ENCODE measurements at regions not wholly inside any gene's neighbourhood (a gene's known extent, or its start where the extent isn't known, plus 50 kb on each side); places are given as distances from the start of the nearest gene placed in this dataset.
A peak's percentile ranks its signal among the peaks of the same experiment; 100 is the strongest.

- FAIRE-seq (no peak), DNase-seq (ENCODE audit: insufficient read length, low spot score) (no peak)
Measured at GRCh38 chr6:113742342-113742741, 114.8 kb upstream of the MARCKS start.

GRCh38 chr6:113744861-113745260, 112.3 kb upstream of the MARCKS start:
- DNase-seq (ENCODE audit: insufficient read length, low spot score) (no peak), FAIRE-seq (no peak)
- TF ChIP-seq POLR2A (IDR thresholded peaks at IDR 0.05; ENCODE audit: low read depth, low read length): no peak

More at GRCh38 chr6:113742342-113742741, 114.8 kb upstream of the MARCKS start:
- no peak for TF ChIP-seq POLR2A (IDR thresholded peaks at IDR 0.05; ENCODE audit: low read depth, low read length)

- FAIRE-seq (no peak), DNase-seq (ENCODE audit: insufficient read length, low spot score) (no peak)
- no peak for TF ChIP-seq POLR2A (IDR thresholded peaks at IDR 0.05; ENCODE audit: low read depth, low read length)
Measured at GRCh38 chr6:113750151-113750855, 106.8 kb upstream of the MARCKS start.

GRCh38 chr6:113754291-113754690, 102.9 kb upstream of the MARCKS start:
- TF ChIP-seq POLR2A (IDR thresholded peaks at IDR 0.05; ENCODE audit: low read depth, low read length): no peak
- FAIRE-seq: no peak
- no peak for DNase-seq (ENCODE audit: insufficient read length, low spot score)

- FAIRE-seq (no peak), DNase-seq (ENCODE audit: insufficient read length, low spot score) (no peak)
- TF ChIP-seq POLR2A (IDR thresholded peaks at IDR 0.05; ENCODE audit: low read depth, low read length): no peak
Measured at GRCh38 chr6:113755449-113756289, 101.5 kb upstream of the MARCKS start.

- no peak for DNase-seq (ENCODE audit: insufficient read length, low spot score)
- no peak for TF ChIP-seq POLR2A (IDR thresholded peaks at IDR 0.05; ENCODE audit: low read depth, low read length)
- no peak for FAIRE-seq
Measured at GRCh38 chr6:113756290-113756665, 100.9 kb upstream of the MARCKS start.

GRCh38 chr6:113758214-113758613, 98.9 kb upstream of the MARCKS start:
- no peak for DNase-seq (ENCODE audit: insufficient read length, low spot score)
- FAIRE-seq: no peak
- no peak for TF ChIP-seq POLR2A (IDR thresholded peaks at IDR 0.05; ENCODE audit: low read depth, low read length)

GRCh38 chr6:113758826-113759574, 98.1 kb upstream of the MARCKS start:
- FAIRE-seq (peak; percentile 33), DNase-seq (ENCODE audit: insufficient read length, low spot score) (no peak)
- TF ChIP-seq POLR2A (IDR thresholded peaks at IDR 0.05; ENCODE audit: low read depth, low read length): no peak

GRCh38 chr6:113762641-113763040, 94.5 kb upstream of the MARCKS start:
- FAIRE-seq: no peak
- no peak for TF ChIP-seq POLR2A (IDR thresholded peaks at IDR 0.05; ENCODE audit: low read depth, low read length)
- no peak for DNase-seq (ENCODE audit: insufficient read length, low spot score)

- DNase-seq (ENCODE audit: insufficient read length, low spot score) (no peak), FAIRE-seq (no peak)
- no peak for TF ChIP-seq POLR2A (IDR thresholded peaks at IDR 0.05; ENCODE audit: low read depth, low read length)
Measured at GRCh38 chr6:113763311-113763766, 93.8 kb upstream of the MARCKS start.

GRCh38 chr6:113763876-113764275, 93.3 kb upstream of the MARCKS start:
- no peak for TF ChIP-seq POLR2A (IDR thresholded peaks at IDR 0.05; ENCODE audit: low read depth, low read length)
- FAIRE-seq (peak; percentile 62), DNase-seq (ENCODE audit: insufficient read length, low spot score) (peak; percentile 12)

- no peak for TF ChIP-seq POLR2A (IDR thresholded peaks at IDR 0.05; ENCODE audit: low read depth, low read length)
- DNase-seq (ENCODE audit: insufficient read length, low spot score) (no peak), FAIRE-seq (no peak)
Measured at GRCh38 chr6:113765909-113766308, 91.2 kb upstream of the MARCKS start.

GRCh38 chr6:113767985-113768384, 89.2 kb upstream of the MARCKS start:
- FAIRE-seq: no peak

GRCh38 chr6:113772961-113773360, 84.2 kb upstream of the MARCKS start:
- no peak for TF ChIP-seq POLR2A (IDR thresholded peaks at IDR 0.05; ENCODE audit: low read depth, low read length)
- DNase-seq (ENCODE audit: insufficient read length, low spot score) (no peak), FAIRE-seq (no peak)

More at GRCh38 chr6:113767985-113768384, 89.2 kb upstream of the MARCKS start:
- no peak for DNase-seq (ENCODE audit: insufficient read length, low spot score)
- TF ChIP-seq POLR2A (IDR thresholded peaks at IDR 0.05; ENCODE audit: low read depth, low read length): no peak
